Bronchial epithelial cell (primary cell): ENCODE measurements at regions not wholly inside any gene's neighbourhood (a gene's known extent, or its start where the extent isn't known, plus 50 kb on each side); places are given as distances from the start of the nearest gene placed in this dataset.

Source experiments
- DNase-seq: peaks from one replicate; pipeline ENCODE4 v3.0.0-alpha.2; 2010; ENCODE audit warnings: low read depth
- FAIRE-seq: peaks from 2 replicates; lab custom pipeline; 2011; peaks lifted over from hg19 to GRCh38; lab: Jason Lieb, UNC
- H3K27me3 ChIP-seq: 2 replicates; pipeline ENCODE4 v1.5.1; 2011; ENCODE audit warnings: low read length; ENCODE audit not compliant: control insufficient read depth, insufficient read depth
- H3K36me3 ChIP-seq: 2 replicates; pipeline ENCODE4 v1.5.1; 2011; ENCODE audit warnings: low read length; ENCODE audit not compliant: control insufficient read depth, insufficient read depth
- H3K4me3 ChIP-seq: 2 replicates; pipeline ENCODE4 v1.5.1; 2011; ENCODE audit warnings: mild to moderate bottlenecking, low read depth, low read length, control low read depth
- CTCF ChIP-seq: IDR thresholded peaks from 2 replicates; pipeline ENCODE4 v1.5.1; 2011; ENCODE audit warnings: mild to moderate bottlenecking, moderate library complexity, low read length, control low read depth, inconsistent platforms; ENCODE audit not compliant: insufficient read depth, severe bottlenecking

DNA sequence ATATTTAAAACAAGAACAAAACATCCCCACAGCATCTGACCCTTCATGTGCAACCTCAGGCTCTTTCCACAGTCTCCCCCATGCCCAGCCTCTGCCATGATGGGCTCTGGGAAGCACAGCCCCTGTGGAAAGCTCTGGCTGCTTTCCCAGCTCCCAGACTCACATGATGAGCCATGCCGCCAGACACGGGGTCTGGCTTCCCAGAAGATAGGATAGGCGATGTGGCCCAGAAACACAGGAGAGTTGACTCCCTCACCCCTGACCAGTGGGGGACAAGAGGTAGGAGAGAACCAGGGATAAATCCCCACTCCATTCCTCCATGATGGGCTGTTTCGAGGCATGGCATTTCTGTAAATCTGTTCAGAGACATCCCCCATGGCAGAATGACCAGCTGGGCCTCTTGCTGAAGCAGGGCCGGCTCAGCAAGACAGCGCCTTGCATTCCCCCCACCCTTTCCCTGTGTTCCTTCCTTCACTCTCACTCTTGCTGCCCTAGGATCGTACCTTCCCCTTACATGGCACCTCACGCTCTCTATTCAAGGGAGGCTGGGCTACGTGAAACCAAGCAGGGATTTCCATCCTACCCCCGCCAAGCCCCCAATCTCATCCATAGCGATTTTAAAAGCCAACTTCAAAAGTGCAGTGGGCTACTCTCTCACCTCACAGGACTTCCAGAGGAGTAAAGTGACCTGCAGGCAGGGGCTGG, 192.4 kb downstream of the ABHD5 start:
- DNase-seq (no peak), FAIRE-seq (peak; percentile 83)
- TF ChIP-seq CTCF = no peak
- Histone ChIP-seq H3K4me3 (no peak overlapping the region), H3K36me3 (no peaks in the 10 kb centered on the region), H3K27me3 (no peaks in the 10 kb centered on the region)

GRCh38 chr3:43883729-43884396, 193.1 kb downstream of the ABHD5 start:
- DNase-seq (no peak), FAIRE-seq (no peak)
- no peaks in the 10 kb centered on the region for H3K36me3 ChIP-seq
- TF ChIP-seq CTCF = no peak
- no peaks in the 10 kb centered on the region for H3K27me3 ChIP-seq
- no peak overlapping the region for H3K4me3 ChIP-seq

- peak; percentile 64 for FAIRE-seq
- Histone ChIP-seq H3K4me3 (no peak overlapping the region), H3K36me3 (no peaks in the 10 kb centered on the region), H3K27me3 (no peaks in the 10 kb centered on the region)
- DNase-seq = no peak
- TF ChIP-seq CTCF = no peak
These were observed 193.8 kb downstream of the ABHD5 start for GRCh38 chr3:43884581-43884980.

DNA sequence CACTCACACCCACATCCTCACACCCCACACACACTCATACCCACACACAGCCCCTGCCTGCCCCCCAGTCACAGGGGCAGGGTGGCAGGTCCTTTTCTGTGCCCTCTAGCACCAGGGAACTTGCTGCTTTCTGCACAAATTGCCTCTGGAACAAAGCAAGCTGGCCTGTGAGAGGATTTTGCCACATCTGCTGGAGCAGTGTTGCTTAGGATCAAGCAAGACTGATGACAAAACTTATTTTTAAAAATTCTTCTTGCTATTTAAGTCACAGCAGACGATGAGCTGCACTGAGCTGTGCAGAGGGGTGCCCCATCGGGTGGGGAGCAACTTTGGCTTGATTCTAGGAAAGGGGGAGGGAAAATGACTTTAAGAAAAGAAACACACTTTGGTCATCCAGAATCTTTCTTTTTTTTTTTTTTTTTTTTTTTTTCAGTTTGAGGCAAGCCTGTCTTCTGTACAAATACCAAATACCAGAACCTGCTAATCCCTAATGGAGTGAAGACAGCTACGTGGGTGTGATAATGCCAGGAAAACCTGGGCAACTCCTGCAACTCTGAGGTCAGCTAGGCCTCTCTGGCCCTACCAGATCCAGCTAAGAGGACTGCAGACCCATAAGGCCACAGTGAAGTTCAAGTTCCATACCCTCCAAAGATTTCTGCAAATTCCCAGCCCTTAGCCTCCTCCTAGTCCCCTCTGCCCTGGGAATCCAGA, 195.3 kb downstream of the ABHD5 start:
- no peak for TF ChIP-seq CTCF
- Histone ChIP-seq H3K4me3 (no peak overlapping the region), H3K36me3 (no peaks in the 10 kb centered on the region), H3K27me3 (no peaks in the 10 kb centered on the region)
- DNase-seq (no peak), FAIRE-seq (no peak)

- no peak overlapping the region for H3K4me3 ChIP-seq
- no peak for DNase-seq
- no peaks in the 10 kb centered on the region for H3K27me3 ChIP-seq
- TF ChIP-seq CTCF = no peak
- no peaks in the 10 kb centered on the region for H3K36me3 ChIP-seq
- FAIRE-seq = no peak
These were observed 201.3 kb downstream of the ABHD5 start for GRCh38 chr3:43892061-43892460.
